ENCODE measurements at regions not wholly inside any gene's neighbourhood (a gene's known extent, or its start where the extent isn't known, plus 50 kb on each side); places are given as distances from the start of the nearest gene placed in this dataset.

GRCh38 chr9:68651280-68651893 is 53.7 kb upstream of the PIP5K1B start:
- Histone ChIP-seq H3K27ac (ENCODE audit: low read depth, low read length) (no peak overlapping the region), H4K20me1 (ENCODE audit: insufficient read depth, low read length) (no peaks in the 10 kb centered on the region), H3K9me3 (ENCODE audit: insufficient read depth, low read depth, low read length) (no peaks in the 10 kb centered on the region), H3K79me2 (ENCODE audit: insufficient read depth, low read length) (no peaks in the 10 kb centered on the region), H3K27me3 (ENCODE audit: insufficient read depth, low read length) (no peaks in the 10 kb centered on the region), H3K4me1 (ENCODE audit: insufficient read depth, low read length) (no peaks in the 10 kb centered on the region), H3K4me3 (ENCODE audit: insufficient read depth, low read depth, low read length) (no peak overlapping the region), H3K36me3 (ENCODE audit: insufficient read depth, low read length) (no peaks in the 10 kb centered on the region), H3K9ac (ENCODE audit: low read length) (no peak overlapping the region), H3K4me2 (ENCODE audit: low read length) (no peak overlapping the region), H2AFZ (ENCODE audit: low read depth, low read length) (no peak overlapping the region)
- no peak for FAIRE-seq
- Mint-ChIP-seq H3K36me3 (ENCODE audit: low read depth, unreplicated experiment) (no peaks in the 10 kb centered on the region), H3K4me3 (ENCODE audit: unreplicated experiment) (no peak overlapping the region), H3K27me3 (ENCODE audit: low read depth, unreplicated experiment) (peaks cover 3% of the 10 kb centered on the region), H3K4me1 (ENCODE audit: low read depth, unreplicated experiment) (peaks cover 19% of the 10 kb centered on the region), H3K9me3 (ENCODE audit: unreplicated experiment) (no peaks in the 10 kb centered on the region), H3K27ac (ENCODE audit: unreplicated experiment) (no peak overlapping the region)
- DNase-seq (ENCODE audit: low read depth): no peak
- TF ChIP-seq, protein P1, sequence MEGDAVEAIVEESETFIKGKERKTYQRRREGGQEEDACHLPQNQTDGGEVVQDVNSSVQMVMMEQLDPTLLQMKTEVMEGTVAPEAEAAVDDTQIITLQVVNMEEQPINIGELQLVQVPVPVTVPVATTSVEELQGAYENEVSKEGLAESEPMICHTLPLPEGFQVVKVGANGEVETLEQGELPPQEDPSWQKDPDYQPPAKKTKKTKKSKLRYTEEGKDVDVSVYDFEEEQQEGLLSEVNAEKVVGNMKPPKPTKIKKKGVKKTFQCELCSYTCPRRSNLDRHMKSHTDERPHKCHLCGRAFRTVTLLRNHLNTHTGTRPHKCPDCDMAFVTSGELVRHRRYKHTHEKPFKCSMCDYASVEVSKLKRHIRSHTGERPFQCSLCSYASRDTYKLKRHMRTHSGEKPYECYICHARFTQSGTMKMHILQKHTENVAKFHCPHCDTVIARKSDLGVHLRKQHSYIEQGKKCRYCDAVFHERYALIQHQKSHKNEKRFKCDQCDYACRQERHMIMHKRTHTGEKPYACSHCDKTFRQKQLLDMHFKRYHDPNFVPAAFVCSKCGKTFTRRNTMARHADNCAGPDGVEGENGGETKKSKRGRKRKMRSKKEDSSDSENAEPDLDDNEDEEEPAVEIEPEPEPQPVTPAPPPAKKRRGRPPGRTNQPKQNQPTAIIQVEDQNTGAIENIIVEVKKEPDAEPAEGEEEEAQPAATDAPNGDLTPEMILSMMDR (IDR thresholded peaks at IDR 0.05; ENCODE audit: insufficient read depth, low read depth, low read length): no peak
- no peak for TF ChIP-seq EZH2 (IDR thresholded peaks at IDR 0.05; ENCODE audit: insufficient read depth, low read length)

DNA sequence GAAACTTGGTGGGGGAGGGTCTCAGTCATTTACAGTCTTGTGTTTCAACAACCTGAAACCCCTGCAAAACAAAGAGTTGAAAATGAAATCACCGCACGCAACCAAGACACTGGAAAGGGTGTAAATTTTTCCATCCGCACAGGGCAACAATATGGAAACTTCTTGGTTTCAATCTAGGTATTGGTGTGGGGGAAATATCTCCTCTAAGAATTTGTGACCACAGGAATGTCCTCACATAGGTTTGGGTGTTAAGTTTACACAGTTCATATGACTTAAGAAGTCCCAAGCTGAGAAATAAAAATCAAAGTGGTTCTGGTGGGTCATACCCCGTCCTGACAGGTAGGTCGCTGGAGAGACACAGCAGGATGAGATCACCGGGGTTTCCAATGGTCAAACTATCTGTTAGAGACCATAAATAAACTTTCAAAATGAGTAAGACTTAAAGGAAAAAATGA is 51.9 kb upstream of the PIP5K1B start:
- TF ChIP-seq EZH2 (IDR thresholded peaks at IDR 0.05; ENCODE audit: insufficient read depth, low read length): no peak
- TF ChIP-seq, protein P1 (IDR thresholded peaks at IDR 0.05; ENCODE audit: insufficient read depth, low read depth, low read length): no peak
- Mint-ChIP-seq H3K4me3 (ENCODE audit: unreplicated experiment) (no peak overlapping the region), H3K4me1 (ENCODE audit: low read depth, unreplicated experiment) (peaks cover 19% of the 10 kb centered on the region), H3K36me3 (ENCODE audit: low read depth, unreplicated experiment) (no peaks in the 10 kb centered on the region), H3K9me3 (ENCODE audit: unreplicated experiment) (no peaks in the 10 kb centered on the region), H3K27ac (ENCODE audit: unreplicated experiment) (peak overlapping the region; percentile 29), H3K27me3 (ENCODE audit: low read depth, unreplicated experiment) (no peaks in the 10 kb centered on the region)
- no peaks in the 10 kb centered on the region for H3K36me3 ChIP-seq (ENCODE audit: insufficient read depth, low read length)
- DNase-seq (ENCODE audit: low read depth): no peak
- H4K20me1 ChIP-seq (ENCODE audit: insufficient read depth, low read length): no peaks in the 10 kb centered on the region
- FAIRE-seq: no peak
- H3K9me3 ChIP-seq (ENCODE audit: insufficient read depth, low read depth, low read length): no peaks in the 10 kb centered on the region
- no peak overlapping the region for H3K9ac ChIP-seq (ENCODE audit: low read length)
- no peaks in the 10 kb centered on the region for H3K79me2 ChIP-seq (ENCODE audit: insufficient read depth, low read length)
- no peaks in the 10 kb centered on the region for H3K4me1 ChIP-seq (ENCODE audit: insufficient read depth, low read length)
- H3K27me3 ChIP-seq (ENCODE audit: insufficient read depth, low read length): no peaks in the 10 kb centered on the region
- H3K4me3 ChIP-seq (ENCODE audit: insufficient read depth, low read depth, low read length): no peak overlapping the region
- no peak overlapping the region for H3K4me2 ChIP-seq (ENCODE audit: low read length)
- H3K27ac ChIP-seq (ENCODE audit: low read depth, low read length): no peak overlapping the region
- no peak overlapping the region for H2AFZ ChIP-seq (ENCODE audit: low read depth, low read length)

DNA sequence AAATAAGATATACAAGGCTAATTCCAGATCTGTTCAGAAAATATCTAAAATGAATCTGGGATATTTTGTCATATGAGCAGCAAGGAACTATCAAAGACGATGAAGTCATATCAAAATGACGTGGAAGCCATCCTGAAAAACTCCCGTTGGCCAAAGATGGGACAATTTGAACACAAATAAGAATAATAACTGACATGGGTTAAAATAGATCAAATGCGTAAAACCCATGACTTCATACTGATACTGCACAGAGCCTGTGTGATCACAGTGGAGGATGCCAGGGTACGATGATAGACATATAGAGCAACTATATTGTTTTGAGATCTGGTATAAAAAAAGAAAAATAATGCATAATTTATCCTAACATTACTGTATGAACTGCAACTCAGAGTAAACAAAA is 51.0 kb upstream of the PIP5K1B start:
- no peaks in the 10 kb centered on the region for H3K4me1 ChIP-seq (ENCODE audit: insufficient read depth, low read length)
- no peak overlapping the region for H3K4me3 ChIP-seq (ENCODE audit: insufficient read depth, low read depth, low read length)
- no peaks in the 10 kb centered on the region for H3K79me2 ChIP-seq (ENCODE audit: insufficient read depth, low read length)
- H3K4me3 Mint-ChIP-seq (ENCODE audit: unreplicated experiment): no peak overlapping the region
- TF ChIP-seq, protein P1 (IDR thresholded peaks at IDR 0.05; ENCODE audit: insufficient read depth, low read depth, low read length): no peak
- H3K27ac Mint-ChIP-seq (ENCODE audit: unreplicated experiment): no peak overlapping the region
- H4K20me1 ChIP-seq (ENCODE audit: insufficient read depth, low read length): no peaks in the 10 kb centered on the region
- H3K4me1 Mint-ChIP-seq (ENCODE audit: low read depth, unreplicated experiment): peaks cover 19% of the 10 kb centered on the region
- no peak overlapping the region for H3K27ac ChIP-seq (ENCODE audit: low read depth, low read length)
- H3K9me3 Mint-ChIP-seq (ENCODE audit: unreplicated experiment): no peaks in the 10 kb centered on the region
- DNase-seq (ENCODE audit: low read depth) (no peak), FAIRE-seq (no peak)
- H3K36me3 Mint-ChIP-seq (ENCODE audit: low read depth, unreplicated experiment): no peaks in the 10 kb centered on the region
- no peak overlapping the region for H2AFZ ChIP-seq (ENCODE audit: low read depth, low read length)
- no peaks in the 10 kb centered on the region for H3K27me3 ChIP-seq (ENCODE audit: insufficient read depth, low read length)
- H3K9me3 ChIP-seq (ENCODE audit: insufficient read depth, low read depth, low read length): no peaks in the 10 kb centered on the region
- no peaks in the 10 kb centered on the region for H3K36me3 ChIP-seq (ENCODE audit: insufficient read depth, low read length)
- H3K27me3 Mint-ChIP-seq (ENCODE audit: low read depth, unreplicated experiment): no peaks in the 10 kb centered on the region
- H3K9ac ChIP-seq (ENCODE audit: low read length): no peak overlapping the region
- no peak overlapping the region for H3K4me2 ChIP-seq (ENCODE audit: low read length)
